Panc1 (cell line): ENCODE measurements at regions not wholly inside any gene's neighbourhood (a gene's known extent, or its start where the extent isn't known, plus 50 kb on each side); places are given as distances from the start of the nearest gene placed in this dataset.

Experiments used
- ATAC-seq: fragments of 200-7000 bp; cut with Tn5 transposase; 2 replicates; pipeline ENCODE4 v1.9.1; 2020; ENCODE audit warnings: mild to moderate bottlenecking, moderate library complexity
- BruUV-seq: library from RNA; stranded (reverse); fragments of 400-500 nt; replicated peaks from 2 replicates; lab custom pipeline; 2021; lab: Mats Ljungman, UMichigan
- CTCF ChIA-PET: fragments of 300-600 bp; sonication (Branson Sonifier 250); formaldehyde crosslinking; loops from one replicate; lab custom pipeline; 2022; ENCODE audit warnings: antibody characterized with exemption; lab: Charles Lee
- POLR2A ChIA-PET: fragments of 300-600 bp; sonication (Branson Sonifier 250); formaldehyde crosslinking; loops from one replicate; lab custom pipeline; 2022; ENCODE audit warnings: antibody characterized with exemption; lab: Charles Lee
- DNase-seq: peaks from one replicate; pipeline ENCODE4 v3.0.0-alpha.2; 2010; ENCODE audit warnings: low read depth, low spot score
- H3K27ac ChIP-seq: 2 replicates; pipeline ENCODE4 v1.5.1; 2011; ENCODE audit warnings: mild to moderate bottlenecking, low read length, inconsistent platforms
- H3K27me3 ChIP-seq: fragments of 200-500 bp; sonication (Bioruptor generic); 2 replicates; pipeline ENCODE4 v1.6.0; 2014; ENCODE audit warnings: low read length, inconsistent platforms; ENCODE audit not compliant: control insufficient read depth, insufficient read depth
- H3K36me3 ChIP-seq: fragments of 200-500 bp; sonication (Bioruptor generic); 2 replicates; pipeline ENCODE4 v1.5.1; 2014; ENCODE audit warnings: inconsistent platforms, mild to moderate bottlenecking, low read length, moderate library complexity; ENCODE audit not compliant: control insufficient read depth, insufficient read depth
- H3K4me1 ChIP-seq: 2 replicates; pipeline ENCODE4 v1.5.1; 2011; ENCODE audit warnings: inconsistent platforms, mild to moderate bottlenecking, low read length, moderate library complexity; ENCODE audit not compliant: control insufficient read depth, insufficient read depth
- H3K4me3 ChIP-seq, 2 experiments: 2 replicates each; pipeline ENCODE4 v1.5.1; 2011 to 2012; ENCODE audit warnings: low read depth in 2 of 2, low read length in 2 of 2, mild to moderate bottlenecking in 2 of 2, inconsistent platforms in 1 of 2, moderate library complexity in 1 of 2
- H3K9me3 ChIP-seq: fragments of 200-500 bp; sonication (Bioruptor generic); 2 replicates; pipeline ENCODE4 v1.5.1; 2014; ENCODE audit warnings: low read depth, mild to moderate bottlenecking, inconsistent platforms, low read length, moderate library complexity; ENCODE audit not compliant: control insufficient read depth, insufficient read depth
- POLR2AphosphoS5 ChIP-seq: IDR thresholded peaks from 2 replicates; pipeline ENCODE4 v1.6.1; 2012; ENCODE audit warnings: mild to moderate bottlenecking, low read depth, low read length, moderate library complexity
- SIN3A ChIP-seq: IDR thresholded peaks from 2 replicates; pipeline ENCODE4 v1.6.1; 2012; ENCODE audit warnings: low read depth, mild to moderate bottlenecking, low read length, moderate library complexity, borderline replicate concordance; ENCODE audit not compliant: insufficient read depth
- TCF7L2 ChIP-seq: IDR thresholded peaks from 2 replicates; pipeline ENCODE4 v1.6.1; 2011; ENCODE audit warnings: mild to moderate bottlenecking, low read depth, low read length, inconsistent platforms
- in situ Hi-C: cut with HindIII; loops from 2 replicates; pipeline ENCODE4 v1.10.0; 2016; ENCODE audit warnings: low sequenced_read_pairs, low pct_unique_long_range_greater_than_20kb
- intact Hi-C: fragments of 100-400 bp; cut with micrococcal nuclease; formaldehyde crosslinking; loops from one replicate; pipeline ENCODE4 v1.10.0; 2022; ENCODE audit not compliant: unreplicated experiment
- TF ChIP-seq, protein P1 (sequence below), 2 experiments: IDR thresholded peaks; 2 replicates each; pipeline ENCODE4 v1.6.1; 2011 to 2012; ENCODE audit warnings: low read depth in 2 of 2, control low read depth in 1 of 2, low read length in 1 of 2, mild to moderate bottlenecking in 1 of 2, moderate library complexity in 1 of 2; ENCODE audit not compliant: insufficient read depth in 1 of 2
- TF ChIP-seq, protein P2 (sequence below): fragments of 450-650 bp; IDR thresholded peaks from 2 replicates; pipeline ENCODE4 v1.5.1; 2017; ENCODE audit warnings: mild to moderate bottlenecking

DNA sequence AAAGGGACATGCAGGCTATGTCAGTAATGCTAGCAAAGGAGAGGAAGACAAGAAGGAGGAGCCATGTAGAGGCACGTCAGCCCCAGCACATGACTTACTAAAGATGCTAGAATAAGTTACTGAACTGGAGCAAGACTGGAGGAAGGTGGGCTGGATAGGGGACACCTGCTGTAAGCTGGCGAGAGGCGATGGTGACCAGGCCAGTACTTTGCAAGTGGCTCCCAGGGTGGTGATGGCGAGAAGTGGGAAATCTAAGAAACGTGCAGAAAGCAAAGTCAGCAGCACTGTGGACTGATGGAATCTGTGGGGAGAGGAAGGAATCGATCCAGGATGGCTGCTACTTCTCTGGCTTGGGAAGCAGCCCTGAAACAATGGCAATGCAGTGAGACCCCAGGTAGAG, 617.1 kb upstream of the ADAMTS16 start:
- H3K36me3 ChIP-seq, result no peaks in the 10 kb centered on the region
- intact Hi-C loops (no loop called here), in situ Hi-C loops (no loop called here)
- H3K27me3 ChIP-seq, result no peaks in the 10 kb centered on the region
- no peak overlapping the region for H3K27ac ChIP-seq
- no peaks in the 10 kb centered on the region for H3K9me3 ChIP-seq
- ATAC-seq (no peak), DNase-seq (no peak)
- no peak overlapping the region for H3K4me3 ChIP-seq
- ChIA-PET POLR2A (no interaction called here), CTCF (no interaction called here)
- no peaks in the 10 kb centered on the region for H3K4me1 ChIP-seq
- no TSS peak for BruUV-seq
- TF ChIP-seq, protein P1, sequence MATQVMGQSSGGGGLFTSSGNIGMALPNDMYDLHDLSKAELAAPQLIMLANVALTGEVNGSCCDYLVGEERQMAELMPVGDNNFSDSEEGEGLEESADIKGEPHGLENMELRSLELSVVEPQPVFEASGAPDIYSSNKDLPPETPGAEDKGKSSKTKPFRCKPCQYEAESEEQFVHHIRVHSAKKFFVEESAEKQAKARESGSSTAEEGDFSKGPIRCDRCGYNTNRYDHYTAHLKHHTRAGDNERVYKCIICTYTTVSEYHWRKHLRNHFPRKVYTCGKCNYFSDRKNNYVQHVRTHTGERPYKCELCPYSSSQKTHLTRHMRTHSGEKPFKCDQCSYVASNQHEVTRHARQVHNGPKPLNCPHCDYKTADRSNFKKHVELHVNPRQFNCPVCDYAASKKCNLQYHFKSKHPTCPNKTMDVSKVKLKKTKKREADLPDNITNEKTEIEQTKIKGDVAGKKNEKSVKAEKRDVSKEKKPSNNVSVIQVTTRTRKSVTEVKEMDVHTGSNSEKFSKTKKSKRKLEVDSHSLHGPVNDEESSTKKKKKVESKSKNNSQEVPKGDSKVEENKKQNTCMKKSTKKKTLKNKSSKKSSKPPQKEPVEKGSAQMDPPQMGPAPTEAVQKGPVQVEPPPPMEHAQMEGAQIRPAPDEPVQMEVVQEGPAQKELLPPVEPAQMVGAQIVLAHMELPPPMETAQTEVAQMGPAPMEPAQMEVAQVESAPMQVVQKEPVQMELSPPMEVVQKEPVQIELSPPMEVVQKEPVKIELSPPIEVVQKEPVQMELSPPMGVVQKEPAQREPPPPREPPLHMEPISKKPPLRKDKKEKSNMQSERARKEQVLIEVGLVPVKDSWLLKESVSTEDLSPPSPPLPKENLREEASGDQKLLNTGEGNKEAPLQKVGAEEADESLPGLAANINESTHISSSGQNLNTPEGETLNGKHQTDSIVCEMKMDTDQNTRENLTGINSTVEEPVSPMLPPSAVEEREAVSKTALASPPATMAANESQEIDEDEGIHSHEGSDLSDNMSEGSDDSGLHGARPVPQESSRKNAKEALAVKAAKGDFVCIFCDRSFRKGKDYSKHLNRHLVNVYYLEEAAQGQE (IDR thresholded peaks at IDR 0.05; ENCODE audit: insufficient read depth in 1 of 2, low read depth in 2 of 2, low read length in 1 of 2), result no peak
- no peak for TF ChIP-seq POLR2AphosphoS5
- no peak for TF ChIP-seq SIN3A
- TF ChIP-seq TCF7L2, result no peak
- TF ChIP-seq, protein P2, sequence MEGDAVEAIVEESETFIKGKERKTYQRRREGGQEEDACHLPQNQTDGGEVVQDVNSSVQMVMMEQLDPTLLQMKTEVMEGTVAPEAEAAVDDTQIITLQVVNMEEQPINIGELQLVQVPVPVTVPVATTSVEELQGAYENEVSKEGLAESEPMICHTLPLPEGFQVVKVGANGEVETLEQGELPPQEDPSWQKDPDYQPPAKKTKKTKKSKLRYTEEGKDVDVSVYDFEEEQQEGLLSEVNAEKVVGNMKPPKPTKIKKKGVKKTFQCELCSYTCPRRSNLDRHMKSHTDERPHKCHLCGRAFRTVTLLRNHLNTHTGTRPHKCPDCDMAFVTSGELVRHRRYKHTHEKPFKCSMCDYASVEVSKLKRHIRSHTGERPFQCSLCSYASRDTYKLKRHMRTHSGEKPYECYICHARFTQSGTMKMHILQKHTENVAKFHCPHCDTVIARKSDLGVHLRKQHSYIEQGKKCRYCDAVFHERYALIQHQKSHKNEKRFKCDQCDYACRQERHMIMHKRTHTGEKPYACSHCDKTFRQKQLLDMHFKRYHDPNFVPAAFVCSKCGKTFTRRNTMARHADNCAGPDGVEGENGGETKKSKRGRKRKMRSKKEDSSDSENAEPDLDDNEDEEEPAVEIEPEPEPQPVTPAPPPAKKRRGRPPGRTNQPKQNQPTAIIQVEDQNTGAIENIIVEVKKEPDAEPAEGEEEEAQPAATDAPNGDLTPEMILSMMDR, result no peak

DNA sequence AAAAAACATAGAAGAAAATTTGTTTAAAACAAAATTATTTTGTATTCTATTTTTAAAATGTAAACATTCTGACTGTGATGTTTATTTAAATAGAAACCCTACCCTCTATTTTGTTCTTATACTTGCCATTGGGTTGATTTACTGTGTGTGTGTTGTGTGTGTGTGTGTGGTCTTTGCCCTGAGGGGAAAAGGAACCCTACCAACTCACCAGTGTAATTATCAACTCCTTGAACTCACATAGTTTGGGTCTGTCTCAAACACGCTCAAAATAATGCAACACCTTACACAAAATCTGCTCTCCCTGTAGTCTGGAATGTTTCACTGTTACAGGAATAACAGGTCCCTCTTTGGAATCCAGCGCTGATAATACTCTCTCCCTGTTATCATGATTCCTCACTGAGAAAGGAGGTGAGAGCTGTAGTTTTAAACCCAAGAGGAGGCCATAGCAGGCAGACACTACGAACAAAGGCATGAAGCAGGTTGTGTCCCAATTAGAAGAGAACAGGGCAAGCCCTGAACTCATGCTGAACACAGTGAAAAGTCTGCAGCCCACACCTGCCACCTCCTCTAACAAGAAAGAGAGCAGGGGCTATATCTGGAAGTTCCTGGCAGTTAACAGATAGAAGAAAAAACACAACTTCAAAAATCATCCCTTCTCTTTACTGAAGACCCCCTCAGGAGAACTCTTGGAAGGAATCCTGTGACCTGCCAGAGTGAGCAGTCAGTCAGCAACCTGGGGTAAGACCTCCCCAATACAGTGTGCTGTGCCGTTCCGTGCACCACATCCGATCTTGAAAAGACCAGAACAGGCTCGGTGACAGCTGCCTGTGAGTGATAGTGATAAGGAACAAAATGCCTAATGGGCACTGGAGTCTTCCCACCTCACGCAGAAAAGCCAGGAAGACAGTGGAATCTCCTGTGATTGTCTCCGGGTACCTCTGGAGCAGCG, 608.1 kb upstream of the ADAMTS16 start:
- no peak overlapping the region for H3K4me3 ChIP-seq
- BruUV-seq, result no TSS peak
- in situ Hi-C loops (no loop called here), intact Hi-C loops (no loop called here)
- H3K27ac ChIP-seq, result no peak overlapping the region
- CTCF ChIA-PET, result no interaction called here
- POLR2A ChIA-PET, result no interaction called here
- DNase-seq, result no peak
- TF ChIP-seq POLR2AphosphoS5 (no peak), SIN3A (no peak), TCF7L2 (no peak)
- TF ChIP-seq, protein P1 (IDR thresholded peaks at IDR 0.05; ENCODE audit: insufficient read depth in 1 of 2, low read depth in 2 of 2, low read length in 1 of 2), result no peak
- TF ChIP-seq, protein P2, result no peak
- no peaks in the 10 kb centered on the region for H3K27me3 ChIP-seq
- no peaks in the 10 kb centered on the region for H3K4me1 ChIP-seq
- H3K9me3 ChIP-seq, result no peaks in the 10 kb centered on the region
- no peak for ATAC-seq
- no peaks in the 10 kb centered on the region for H3K36me3 ChIP-seq
